GM18520 (cell line): ENCODE measurements at regions not wholly inside any gene's neighbourhood (a gene's known extent, or its start where the extent isn't known, plus 50 kb on each side); places are given as distances from the start of the nearest gene placed in this dataset.

ENCODE experiments used
- ATAC-seq: cut with Tn5 transposase; IDR thresholded peaks from one replicate; pipeline ENCODE4 v1.9.1; 2021; ENCODE audit not compliant: unreplicated experiment

DNA sequence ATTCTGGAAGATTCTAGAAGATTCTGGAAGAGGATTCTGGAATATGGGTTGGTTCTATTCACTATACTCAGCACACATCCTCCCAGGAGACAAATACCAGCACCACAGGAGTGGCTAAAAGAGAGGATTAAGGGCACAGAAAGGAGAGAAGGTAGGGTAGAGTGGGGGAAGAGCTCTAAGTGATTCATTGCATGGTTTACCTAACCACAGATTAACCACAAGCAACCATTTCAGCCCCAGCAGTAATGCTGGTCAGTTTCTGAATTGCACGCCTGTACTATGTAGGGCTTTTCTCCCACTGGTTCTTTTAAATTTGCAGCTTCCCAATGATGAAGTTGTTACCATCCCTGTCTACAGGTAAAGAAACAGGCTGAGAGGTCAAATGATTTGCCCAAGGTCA is 192.7 kb upstream of the PMEPA1 start:
- peak; percentile 88 for ATAC-seq

DNA sequence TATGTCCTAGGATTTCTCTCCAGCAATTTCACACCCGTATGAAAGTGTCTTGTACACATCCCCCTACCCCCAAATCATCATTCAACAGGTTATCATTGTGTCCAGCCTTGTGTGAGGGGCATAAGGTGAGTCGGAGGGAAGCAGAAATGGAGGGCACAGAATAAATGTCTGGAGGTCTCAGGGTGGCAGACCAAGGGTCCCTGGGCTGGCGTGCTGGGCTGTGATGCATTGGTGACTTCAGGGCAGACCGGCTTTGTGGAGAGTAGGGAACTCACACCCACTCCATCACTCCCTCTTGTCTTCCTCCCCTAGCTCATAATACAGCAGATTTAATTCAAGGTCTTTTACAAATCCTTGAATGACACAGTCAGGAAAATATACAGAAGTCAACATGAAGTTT is 191.7 kb upstream of the PMEPA1 start:
- no peak for ATAC-seq

- no peak for ATAC-seq
Measured at GRCh38 chr20:57900226-57900905, 190.6 kb upstream of the PMEPA1 start.

GRCh38 chr20:57899554-57899953 is 189.7 kb upstream of the PMEPA1 start:
- ATAC-seq = no peak

DNA sequence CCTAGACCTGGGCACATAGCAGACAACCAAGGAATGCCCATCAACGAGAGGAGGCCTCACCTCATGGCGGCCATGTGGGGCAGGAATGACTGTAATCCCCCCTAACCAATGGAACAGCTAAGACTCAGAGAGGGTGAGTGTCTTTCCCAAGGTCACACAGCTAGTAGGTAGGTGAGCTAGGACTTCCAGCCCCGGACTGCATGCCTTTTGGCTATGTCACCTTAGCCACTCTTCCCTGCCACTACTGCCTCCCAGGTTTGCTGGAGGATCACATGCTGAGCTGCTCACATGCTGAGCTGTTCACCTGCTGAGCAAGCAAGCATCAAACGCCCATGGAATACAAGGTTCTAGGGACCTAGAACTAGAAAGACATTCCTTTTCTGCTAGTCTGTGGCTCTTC is 188.5 kb upstream of the PMEPA1 start:
- no peak for ATAC-seq

- no peak for ATAC-seq
Measured at GRCh38 chr20:57897891-57898290, 188.1 kb upstream of the PMEPA1 start.

DNA sequence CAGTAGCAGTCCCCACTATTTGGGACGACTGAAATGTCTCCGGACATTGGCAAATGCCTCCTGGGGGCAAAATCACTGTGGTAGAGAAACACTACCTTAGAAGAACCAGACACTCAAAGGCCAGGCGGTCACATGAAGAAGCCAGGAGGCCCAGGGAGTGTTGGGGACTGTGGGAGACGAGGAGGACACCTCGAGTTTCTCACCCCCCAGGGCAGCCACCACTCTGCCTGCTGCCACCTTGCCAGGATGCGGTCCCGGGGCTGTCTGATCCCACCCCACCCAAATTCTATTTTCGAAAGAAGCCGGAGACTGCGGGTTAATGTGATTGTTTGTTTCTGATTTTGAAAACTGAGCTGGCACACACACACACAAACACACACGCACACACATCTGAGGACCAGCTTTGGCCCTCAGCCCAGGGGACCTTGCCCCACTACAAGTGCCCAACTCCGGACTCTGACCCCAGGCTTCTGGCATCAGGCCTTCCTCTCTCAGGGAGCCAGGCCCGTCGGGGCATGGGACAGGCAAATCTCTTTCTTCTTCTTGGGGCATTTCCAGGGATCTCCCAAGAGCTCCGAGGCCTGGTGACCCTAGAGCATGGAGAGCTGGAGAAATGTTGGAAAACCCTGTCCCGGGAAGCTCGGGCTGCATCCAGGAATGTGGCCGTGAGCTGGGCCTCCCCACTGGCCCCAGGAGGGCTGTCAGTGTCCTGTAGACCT is 187.5 kb upstream of the PMEPA1 start:
- ATAC-seq = no peak

DNA sequence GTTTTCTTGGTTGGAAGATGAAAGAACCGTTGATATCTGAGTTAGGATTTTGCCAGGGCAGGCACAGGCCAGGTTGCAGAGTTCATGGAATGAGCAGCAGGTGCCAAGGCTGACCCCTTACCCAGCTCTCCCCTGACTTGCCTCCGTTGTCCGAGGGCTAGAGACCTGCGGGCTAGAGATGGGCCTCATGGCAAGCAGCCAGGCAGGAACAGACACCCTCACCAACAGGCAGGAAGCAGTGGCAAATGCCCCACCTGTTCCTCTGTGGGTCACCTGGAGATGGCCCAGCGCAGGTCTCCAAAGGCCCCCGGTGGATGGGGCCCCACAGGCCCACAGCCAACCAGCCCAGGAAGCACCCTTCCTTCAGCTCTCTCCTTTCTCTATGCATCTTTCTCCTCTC is 186.7 kb upstream of the PMEPA1 start:
- ATAC-seq = no peak

DNA sequence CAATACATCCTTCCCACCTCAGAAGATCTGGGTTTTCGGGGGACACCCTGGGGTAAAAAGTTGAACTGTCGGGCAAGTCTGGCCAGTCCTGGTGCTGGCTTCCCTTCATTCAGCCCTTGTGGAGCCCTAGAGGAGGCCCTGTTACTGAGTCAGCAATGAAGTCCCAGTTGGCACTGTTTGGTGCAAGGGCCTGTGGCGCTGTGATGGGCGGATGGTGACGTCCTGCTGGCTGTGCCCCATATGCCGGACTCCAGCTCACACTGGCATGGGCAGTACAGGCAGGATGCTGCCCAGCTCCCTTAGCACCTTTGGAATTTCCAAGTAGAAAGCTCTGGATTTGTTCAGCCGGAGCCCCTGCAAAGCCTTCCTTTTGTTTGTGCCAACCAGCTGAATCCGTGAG is 186.2 kb upstream of the PMEPA1 start:
- ATAC-seq = no peak

DNA sequence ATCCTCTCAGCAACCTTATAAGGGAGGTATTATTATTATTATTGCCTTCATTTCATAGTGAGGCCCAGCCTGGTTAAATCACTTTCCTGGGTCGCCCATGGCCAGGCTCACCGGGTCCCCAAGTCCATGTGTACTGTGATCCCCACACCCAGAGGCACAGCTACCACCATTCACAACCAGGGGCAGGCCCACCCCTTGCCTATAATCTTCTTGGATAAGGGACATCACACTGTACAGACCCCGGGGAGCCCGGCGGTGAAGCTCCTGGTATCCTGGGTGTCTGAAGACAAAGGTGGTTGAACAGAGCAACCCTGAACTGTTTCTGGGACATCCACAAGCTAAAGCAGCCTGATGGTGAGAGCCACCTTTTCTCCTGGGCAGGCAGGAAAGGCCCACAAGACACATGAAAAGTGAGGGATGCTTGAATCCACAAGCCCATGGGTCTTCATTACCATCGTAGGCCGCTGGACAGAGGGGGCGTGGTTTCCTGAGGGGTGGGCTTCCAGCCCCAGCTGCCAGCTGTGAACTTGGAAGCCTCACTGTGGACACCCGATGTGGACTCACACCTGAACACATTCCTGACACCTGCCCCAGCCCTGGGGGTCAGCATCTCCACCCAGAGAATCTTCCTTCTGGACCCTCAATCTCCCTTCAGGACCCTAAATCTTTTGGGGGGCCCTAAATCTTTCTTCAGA is 185.5 kb upstream of the PMEPA1 start:
- ATAC-seq = no peak

DNA sequence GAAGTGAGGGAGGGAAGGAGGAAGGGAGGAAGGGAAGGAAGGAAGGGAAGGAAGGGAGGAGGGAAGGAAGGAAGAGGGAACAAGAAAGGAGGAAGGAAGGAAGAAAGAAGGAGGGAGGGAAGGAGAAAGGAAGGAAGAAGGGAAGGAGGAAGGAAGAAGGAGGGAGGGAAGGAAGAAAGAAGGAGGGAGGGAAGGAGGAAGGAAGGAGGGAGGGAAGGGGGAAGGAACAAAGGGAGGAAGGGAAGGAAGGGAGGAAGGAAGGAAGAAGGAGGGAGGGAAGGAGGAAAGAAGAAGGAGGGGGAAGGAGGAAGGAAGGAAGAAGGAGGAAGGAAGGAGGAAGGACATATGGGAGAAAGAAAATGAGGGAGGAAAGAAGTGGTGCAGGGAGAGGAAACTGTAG is 184.7 kb upstream of the PMEPA1 start:
- no peak for ATAC-seq

GRCh38 chr20:57894096-57894495 is 184.3 kb upstream of the PMEPA1 start:
- no peak for ATAC-seq

DNA sequence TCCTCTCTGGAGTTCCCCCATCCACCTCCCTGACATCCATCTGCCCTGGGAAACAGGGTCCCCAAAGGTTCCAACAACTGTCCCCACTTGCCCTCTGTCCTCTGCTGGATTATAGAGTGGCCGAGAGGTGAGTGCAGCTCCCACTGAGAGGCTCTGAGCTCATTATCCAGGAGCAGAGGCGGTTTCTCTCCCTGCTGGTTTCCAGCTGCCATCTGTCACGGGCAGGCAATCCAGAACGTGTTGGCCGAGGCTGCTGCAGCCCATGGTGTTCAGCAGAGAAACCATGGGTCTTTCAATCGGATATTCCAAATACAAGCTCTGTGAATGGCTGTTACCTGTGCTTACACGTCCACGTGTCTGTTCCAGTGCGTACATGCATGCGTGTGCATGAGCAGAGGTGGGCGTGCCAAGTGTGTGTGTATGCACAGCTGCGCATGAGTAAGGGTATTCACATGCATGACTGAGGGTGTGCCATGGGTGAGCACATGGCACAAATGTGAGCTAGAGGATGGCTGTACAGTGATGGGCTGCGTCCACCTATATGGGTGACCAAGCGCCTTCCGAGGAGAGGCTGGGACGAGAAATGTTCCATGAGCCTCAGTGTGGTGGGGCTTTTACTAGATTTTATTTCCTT is 183.7 kb upstream of the PMEPA1 start:
- no peak for ATAC-seq

- no peak for ATAC-seq
Measured at GRCh38 chr20:57892471-57892870, 182.7 kb upstream of the PMEPA1 start.

DNA sequence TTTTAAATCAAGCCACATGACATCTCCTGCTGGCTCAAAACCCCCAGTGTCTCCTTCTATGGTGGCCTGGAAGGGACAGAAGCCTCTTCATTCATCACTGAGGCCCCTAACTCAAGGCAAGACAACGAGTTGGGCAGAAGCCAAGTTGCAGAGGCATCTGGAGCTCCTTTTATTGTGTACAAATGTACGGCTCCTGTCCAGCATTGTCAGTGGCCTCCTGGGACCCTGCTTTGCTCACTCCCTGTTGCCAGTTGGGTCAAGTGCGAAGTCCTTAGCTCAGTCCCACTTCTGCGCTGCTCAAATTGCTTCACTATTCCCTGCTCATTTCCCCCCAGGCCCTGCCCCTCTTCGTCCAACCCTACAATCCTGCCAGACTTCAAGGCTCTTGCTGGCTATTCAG is 181.2 kb upstream of the PMEPA1 start:
- ATAC-seq = no peak

- no peak for ATAC-seq
Measured at GRCh38 chr20:57890202-57890800, 180.5 kb upstream of the PMEPA1 start.

GRCh38 chr20:57888591-57888990 is 178.8 kb upstream of the PMEPA1 start:
- ATAC-seq = no peak

- ATAC-seq = no peak
Measured at GRCh38 chr20:57884956-57885355, 175.1 kb upstream of the PMEPA1 start.

DNA sequence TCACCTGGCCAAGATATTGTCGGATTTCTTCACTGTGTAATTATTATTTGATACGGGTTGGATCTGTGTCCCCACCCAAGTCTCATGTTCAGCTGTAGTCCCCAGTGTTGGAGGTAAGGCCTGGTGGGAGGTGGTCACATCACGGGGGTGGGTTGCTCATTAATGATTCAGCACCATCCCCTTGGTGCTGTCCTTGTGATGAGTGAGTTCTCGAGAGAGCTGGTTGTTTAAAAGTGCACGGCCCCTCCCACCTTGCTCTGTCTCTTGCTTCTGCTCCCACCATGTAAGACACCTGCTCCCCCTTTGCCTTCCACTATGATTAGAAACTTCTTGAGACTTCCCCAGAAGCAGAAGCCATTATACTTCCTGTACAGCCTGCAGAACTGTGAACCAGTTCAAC is 173.9 kb upstream of the PMEPA1 start:
- no peak for ATAC-seq

- no peak for ATAC-seq
Measured at GRCh38 chr20:57883224-57883623, 173.4 kb upstream of the PMEPA1 start.

- no peak for ATAC-seq
Measured at GRCh38 chr20:57882451-57883161, 172.8 kb upstream of the PMEPA1 start.
